HG02610 (cell line): ENCODE measurements at regions not wholly inside any gene's neighbourhood (a gene's known extent, or its start where the extent isn't known, plus 50 kb on each side); places are given as distances from the start of the nearest gene placed in this dataset.
A peak's percentile ranks its signal among the peaks of the same experiment; 100 is the strongest.
"Not testable (repeated sequence)": the region's sequence is repeated elsewhere in the genome, so short reads cannot be mapped to it uniquely, and the experiment has no call there.

Experiments used
- ATAC-seq: cut with Tn5 transposase; IDR thresholded peaks from one replicate; pipeline ENCODE4 v1.9.1; 2021; ENCODE audit warnings: mild to moderate bottlenecking, moderate library complexity; ENCODE audit not compliant: unreplicated experiment

GRCh38 chr4:45283352-45283751 lies 557.0 kb upstream of the GNPDA2 start:
- no peak for ATAC-seq

GRCh38 chr4:45280121-45280520 lies 553.8 kb upstream of the GNPDA2 start:
- no peak for ATAC-seq

- ATAC-seq, result no peak
Observed at GRCh38 chr4:45275862-45276261, 549.5 kb upstream of the GNPDA2 start.

GRCh38 chr4:45248106-45248505 lies 521.8 kb upstream of the GNPDA2 start:
- ATAC-seq, result not testable (repeated sequence)

GRCh38 chr4:45241976-45242375 lies 515.6 kb upstream of the GNPDA2 start:
- no peak for ATAC-seq

DNA sequence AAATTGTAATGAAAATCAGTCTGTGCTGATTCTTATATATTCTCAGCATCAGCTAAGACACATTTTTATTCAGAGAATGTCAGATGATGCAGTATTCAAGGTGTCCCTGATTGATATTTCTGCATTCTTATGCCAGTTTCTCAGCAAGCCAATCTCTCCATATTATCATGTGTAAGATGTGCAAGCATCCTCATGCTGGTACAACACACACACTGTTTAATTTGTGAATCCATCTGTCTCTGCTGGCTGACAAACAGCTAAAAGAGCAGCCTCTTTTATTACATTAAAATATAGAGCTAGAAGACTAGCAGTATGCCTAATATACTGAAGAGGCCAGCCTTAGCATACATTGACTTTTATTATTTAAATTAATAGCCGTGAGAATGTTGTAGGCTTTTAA lies 502.9 kb upstream of the GNPDA2 start:
- ATAC-seq, result no peak

GRCh38 chr4:45215976-45216542 lies 489.7 kb upstream of the GNPDA2 start:
- ATAC-seq, result no peak

- ATAC-seq, result not testable (repeated sequence)
Observed at GRCh38 chr4:45208476-45208875, 482.1 kb upstream of the GNPDA2 start.

DNA sequence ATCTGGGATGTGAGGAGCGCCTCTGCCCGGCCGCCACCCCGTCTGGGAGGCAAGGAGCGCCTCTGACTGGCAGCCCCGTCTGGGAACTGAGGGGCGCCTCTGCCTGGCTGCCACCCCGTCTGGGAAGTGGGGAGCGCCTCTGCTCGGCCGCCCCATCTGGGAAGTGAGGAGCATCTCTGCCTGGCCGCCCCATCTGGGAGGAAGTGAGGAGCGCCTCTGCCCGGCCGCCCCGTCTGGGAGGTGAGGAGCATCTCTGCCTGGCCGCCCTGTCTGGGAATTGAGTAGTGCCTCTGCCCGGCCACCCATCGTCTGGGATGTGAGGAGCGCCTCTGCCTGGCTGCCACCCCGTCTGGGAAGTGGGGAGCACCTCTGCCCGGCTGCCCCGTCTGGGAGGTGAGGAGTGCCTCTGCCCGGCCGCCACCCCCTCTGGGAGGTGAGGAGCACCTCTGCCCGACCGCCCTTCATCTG lies 481.5 kb upstream of the GNPDA2 start:
- ATAC-seq, result not testable (repeated sequence)

DNA sequence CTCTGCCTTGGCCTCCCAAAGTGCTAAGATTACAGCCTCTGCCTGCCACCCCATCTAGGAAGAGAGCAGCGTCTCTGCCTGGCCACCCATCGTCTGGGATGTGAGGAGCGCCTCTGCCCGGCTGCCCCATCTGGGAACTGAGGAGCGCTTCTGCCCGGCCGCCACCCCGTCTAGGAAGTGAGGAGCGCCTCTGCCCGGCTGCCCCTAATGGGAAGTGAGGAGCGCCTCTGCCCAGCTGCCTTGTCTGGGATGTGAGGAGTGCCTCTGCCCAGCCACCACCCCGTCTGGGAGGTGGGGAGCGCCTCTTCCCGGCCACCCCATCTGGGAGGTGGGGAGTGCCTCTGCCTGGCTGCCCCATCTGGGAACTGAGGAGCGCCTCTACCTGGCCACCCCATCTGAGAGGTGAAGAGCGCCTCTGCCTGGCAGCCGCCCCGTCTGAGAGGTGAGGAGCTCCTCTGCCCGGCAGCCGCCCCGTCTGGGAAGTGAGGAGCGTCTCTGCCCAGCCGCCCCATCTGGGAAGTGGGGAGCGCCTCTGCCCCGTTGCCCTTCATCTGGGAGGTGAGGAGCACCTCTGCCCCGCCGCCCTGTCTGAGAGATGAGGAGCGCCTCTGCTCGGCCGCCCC lies 481.0 kb upstream of the GNPDA2 start:
- ATAC-seq, result not testable (repeated sequence)

DNA sequence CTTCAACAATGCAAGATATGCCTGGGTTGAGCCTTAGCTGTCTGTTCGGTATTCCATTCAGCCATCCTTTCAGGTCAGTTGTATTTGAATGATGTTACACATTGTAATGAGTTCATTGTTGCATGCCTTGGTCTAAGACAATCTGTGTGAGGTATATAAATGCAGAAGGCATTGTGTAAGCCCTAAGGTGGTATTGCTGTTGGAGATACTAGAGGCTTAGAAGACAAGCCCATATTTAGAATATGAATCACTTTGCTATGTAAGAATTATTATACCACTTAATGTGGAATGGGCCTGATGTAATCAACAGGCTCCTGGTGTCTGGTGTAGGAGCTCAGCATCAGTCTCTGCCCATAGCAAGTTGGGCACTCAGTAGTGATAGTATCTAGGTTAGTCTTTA lies 473.4 kb upstream of the GNPDA2 start:
- no peak for ATAC-seq

DNA sequence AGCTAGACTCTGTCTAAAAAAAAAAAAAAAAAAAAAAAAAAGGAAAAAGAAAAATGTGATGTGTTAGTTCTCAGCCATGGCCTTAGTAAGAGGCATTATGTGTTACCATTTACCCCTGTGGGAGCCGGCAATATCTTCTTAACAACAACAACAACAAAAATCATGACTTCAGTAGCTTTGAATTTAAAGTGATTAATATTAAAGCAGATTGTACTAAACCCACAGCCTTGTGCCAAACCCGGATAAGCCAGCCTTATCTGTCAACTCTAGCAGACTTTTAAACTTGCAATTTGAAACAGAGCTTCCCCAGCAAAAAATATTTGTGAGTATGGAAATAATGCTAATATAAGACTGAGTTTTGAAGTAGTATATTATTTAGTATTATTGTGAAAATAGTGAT lies 462.1 kb upstream of the GNPDA2 start:
- ATAC-seq, result no peak

DNA sequence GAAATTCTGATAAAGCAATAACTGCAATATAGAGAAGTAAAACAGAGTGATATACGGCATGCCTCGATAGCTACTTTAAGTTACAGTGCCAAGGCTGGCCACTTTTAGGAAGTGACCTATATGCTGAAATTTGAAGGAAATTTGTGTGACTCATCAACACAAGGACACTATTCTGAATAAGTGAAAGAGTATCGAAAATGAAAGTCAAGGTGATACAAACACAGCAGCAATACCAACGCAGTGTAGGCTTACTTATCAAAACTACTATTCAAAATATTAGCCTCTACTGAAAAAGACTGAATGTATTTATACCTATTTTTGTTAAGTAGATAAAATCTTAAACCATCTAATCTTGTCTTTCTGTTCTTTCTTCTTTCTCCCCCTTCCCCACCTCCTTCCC lies 459.9 kb upstream of the GNPDA2 start:
- no peak for ATAC-seq

- ATAC-seq, result no peak
Observed at GRCh38 chr4:45183905-45184304, 457.5 kb upstream of the GNPDA2 start.

- ATAC-seq, result no peak
Observed at GRCh38 chr4:45172636-45173035, 446.3 kb upstream of the GNPDA2 start.

DNA sequence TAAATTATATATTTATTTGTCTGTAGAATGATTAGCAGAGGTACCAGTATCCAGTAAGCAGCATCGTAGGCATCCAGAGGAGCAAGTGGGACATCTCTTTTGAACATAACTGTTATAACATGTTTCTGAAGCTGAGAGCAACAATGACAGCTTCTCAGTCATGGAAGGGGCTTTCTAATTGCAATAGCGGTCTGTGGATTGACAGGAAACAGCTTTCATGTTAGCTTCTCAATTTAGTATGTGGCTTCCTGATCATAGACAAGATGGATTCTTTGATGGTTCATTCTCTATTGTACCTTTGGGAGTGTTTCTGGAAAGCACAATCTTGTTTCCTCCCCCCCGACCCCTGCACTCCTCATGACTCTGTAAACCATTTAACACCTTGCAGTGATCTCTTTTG lies 434.6 kb upstream of the GNPDA2 start:
- no peak for ATAC-seq

DNA sequence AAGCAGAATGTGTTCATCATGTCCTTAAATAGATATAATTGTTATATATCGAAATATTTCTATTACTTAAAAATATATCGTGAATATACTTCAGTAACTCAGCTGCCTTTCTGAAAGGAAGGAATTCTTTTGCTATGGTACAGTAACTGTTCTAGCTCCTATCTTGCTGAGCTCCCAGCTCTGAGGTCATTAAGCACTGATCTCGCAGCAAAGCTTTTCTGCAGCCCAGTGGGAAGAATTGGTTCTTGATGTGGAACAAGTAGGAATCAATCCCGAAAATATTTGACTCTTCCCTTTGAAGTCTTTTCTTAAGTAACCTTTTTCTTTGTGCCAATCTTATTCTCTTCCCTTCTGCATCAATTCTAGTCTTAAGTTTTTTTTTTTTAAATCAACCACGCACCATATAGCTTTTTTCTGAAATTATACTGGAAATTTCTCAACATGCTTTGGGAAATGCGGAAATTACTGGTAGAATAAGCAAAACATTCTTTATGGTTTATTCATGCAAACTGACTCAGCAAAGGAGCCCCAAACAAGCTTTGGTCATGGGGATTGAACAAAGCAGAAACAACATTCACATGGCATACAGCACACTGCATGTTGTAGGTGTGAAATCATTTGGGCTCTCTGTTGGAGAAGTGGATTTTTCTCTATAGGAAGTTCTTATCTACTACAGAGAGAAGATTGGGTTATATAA lies 428.9 kb upstream of the GNPDA2 start:
- no peak for ATAC-seq

- no peak for ATAC-seq
Observed at GRCh38 chr4:45147866-45148265, 421.5 kb upstream of the GNPDA2 start.

DNA sequence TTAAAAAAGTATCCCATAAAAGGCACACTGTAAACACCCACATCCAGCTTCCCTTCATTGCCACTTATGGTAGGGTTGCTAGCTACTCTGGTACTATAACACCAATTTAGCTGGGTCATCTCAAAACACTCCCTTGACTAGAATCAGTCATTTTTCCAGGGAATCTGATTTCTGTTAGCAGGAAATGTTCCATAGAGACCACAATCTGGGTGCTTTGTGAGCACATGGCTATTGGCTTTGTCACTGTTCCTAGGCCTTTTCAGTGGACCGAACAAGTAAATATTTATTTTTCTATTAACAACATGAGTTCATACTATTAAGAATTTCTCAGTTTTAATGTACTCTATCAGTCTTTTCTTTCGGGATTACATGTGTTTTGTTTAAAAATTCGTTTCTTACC lies 404.7 kb upstream of the GNPDA2 start:
- ATAC-seq, result no peak

GRCh38 chr4:45122406-45122805 lies 396.1 kb upstream of the GNPDA2 start:
- ATAC-seq, result no peak

GRCh38 chr4:45121426-45121975 lies 395.1 kb upstream of the GNPDA2 start:
- no peak for ATAC-seq

DNA sequence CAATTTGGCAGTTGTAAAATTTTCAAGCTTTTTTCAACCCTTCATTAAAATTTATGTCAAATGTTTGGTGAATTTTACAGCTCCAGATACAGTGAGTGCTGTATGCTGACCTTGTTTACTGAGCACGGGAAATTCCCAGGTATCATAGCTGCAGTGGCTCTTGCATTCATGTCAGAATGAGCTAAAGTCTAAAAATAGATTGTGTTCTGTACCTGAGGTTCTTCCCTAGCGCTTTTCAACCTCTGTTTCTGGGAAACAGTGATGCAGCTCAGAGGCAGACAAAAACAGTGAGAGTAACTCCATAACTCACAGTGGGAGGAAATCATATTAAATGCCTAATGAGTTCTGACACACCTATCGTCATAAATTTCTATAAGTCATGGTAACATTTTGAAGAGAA lies 393.8 kb upstream of the GNPDA2 start:
- ATAC-seq, result peak; percentile 96
